Transverse colon (tissue), 4 donors: ENCODE measurements at regions not wholly inside any gene's neighbourhood (a gene's known extent, or its start where the extent isn't known, plus 50 kb on each side); places are given as distances from the start of the nearest gene placed in this dataset.

ENCODE experiments used
- DNase-seq: peaks from one replicate; pipeline ENCODE4 v3.0.0-alpha.2; 2019
- H3K27ac ChIP-seq, 4 donors: fragments of 200-600 bp; sonication (generic); 2 replicates each; pipeline ENCODE4 v1.5.1; 2016 to 2018; ENCODE audit warnings: inconsistent platforms in 4 of 4
- H3K27me3 ChIP-seq: fragments of 200-600 bp; sonication (generic); 2 replicates; pipeline ENCODE4 v1.5.1; 2017; ENCODE audit warnings: inconsistent platforms
- H3K36me3 ChIP-seq, 4 donors: fragments of 200-600 bp; sonication (generic); 2 replicates each; pipeline ENCODE4 v1.5.1; 2017 to 2019; ENCODE audit warnings: inconsistent platforms in 4 of 4
- H3K4me1 ChIP-seq, 4 donors: fragments of 200-600 bp; sonication (generic); 2 replicates each; pipeline ENCODE4 v1.5.1; 2017 to 2020; ENCODE audit warnings: inconsistent platforms in 4 of 4
- H3K4me3 ChIP-seq, 4 donors: fragments of 200-600 bp; sonication (generic); 1 replicate in 1 of 4; 2 replicates in 3 of 4; pipeline versions ENCODE4 v1.5.1 to v1.6.1; 2017 to 2019; ENCODE audit warnings: inconsistent platforms in 4 of 4
- H3K9me3 ChIP-seq, 2 donors: fragments of 200-600 bp; sonication (generic); 2 replicates each; pipeline ENCODE4 v1.5.1; 2017 to 2019; ENCODE audit warnings: inconsistent platforms in 2 of 2
- CTCF ChIP-seq, 5 experiments: fragments of 200-600 bp in 3 of 5; fragments of 450-650 bp in 2 of 5; sonication (generic) in 3 of 5; IDR thresholded peaks; 1 replicate in 2 of 5; 2 replicates in 3 of 5; pipeline ENCODE4 v1.5.1; 2016 to 2017; ENCODE audit warnings: antibody characterized with exemption in 5 of 5, inconsistent platforms in 3 of 5, mild to moderate bottlenecking in 2 of 5, moderate library complexity in 1 of 5
- EP300 ChIP-seq: sonication (generic); formaldehyde crosslinking; IDR thresholded peaks from one replicate; pipeline ENCODE4 v1.6.1; 2017; ENCODE audit warnings: antibody characterized with exemption, low read depth
- POLR2A ChIP-seq: fragments of 450-650 bp; IDR thresholded peaks from one replicate; pipeline ENCODE4 v1.6.1; 2016; ENCODE audit warnings: antibody characterized with exemption, mild to moderate bottlenecking, moderate library complexity
- POLR2AphosphoS5 ChIP-seq, 3 donors: sonication (generic); formaldehyde crosslinking; IDR thresholded peaks; one replicate each; pipeline ENCODE4 v1.6.1; 2016; ENCODE audit warnings: antibody characterized with exemption in 3 of 3
- WGBS, 2 donors: methylation state at CpG; one replicate each; pipeline ENCODE4 v1.1.5; 2018; ENCODE audit warnings: low coverage in 1 of 2; 5-methylcytosine and 5-hydroxymethylcytosine counted together
- in situ Hi-C, 4 donors: fragments of 200-750 bp; cut with MboI; loops; one replicate each; pipeline versions ENCODE4 v1.15.0 to v1.15.1; 2017; ENCODE audit warnings: low sequenced_read_pairs in 3 of 4, low pct_ligation_motif_present in 1 of 4, low pct_unique_long_range_greater_than_20kb in 1 of 4
- intact Hi-C: fragments of 100-400 bp; cut with DNase I; formaldehyde crosslinking; loops from one replicate; pipeline ENCODE4 v1.15.1; 2023; ENCODE audit warnings: low total_unique reads

- TF ChIP-seq EP300 = no peak
- TF ChIP-seq POLR2AphosphoS5 (IDR thresholded peaks at IDR 0.05) = no peak
- no peak for TF ChIP-seq POLR2A
- no peak for TF ChIP-seq CTCF (IDR thresholded peaks at IDR 0.05)
- intact Hi-C loops = no loop called here
- no peak for DNase-seq
- H3K9me3 ChIP-seq = no peaks in the 10 kb centered on the region
- H3K4me1 ChIP-seq = no peaks in the 10 kb centered on the region
- H3K27me3 ChIP-seq = no peaks in the 10 kb centered on the region
- H3K4me3 ChIP-seq = no peak overlapping the region
- in situ Hi-C loops = no loop called here
- H3K36me3 ChIP-seq = no peaks in the 10 kb centered on the region
- H3K27ac ChIP-seq = no peak overlapping the region
- 34 to 42% methylated on average over 2 of the region's 2 CpGs for WGBS, 2 donors
Observed at GRCh38 chr14:29236848-29237247, 470.3 kb downstream of the FOXG1 start.

- Histone ChIP-seq H3K9me3 (no peaks in the 10 kb centered on the region), H3K4me1 (no peaks in the 10 kb centered on the region), H3K36me3 (no peaks in the 10 kb centered on the region), H3K4me3 (no peak overlapping the region), H3K27ac (no peak overlapping the region), H3K27me3 (no peaks in the 10 kb centered on the region)
- no peak for TF ChIP-seq POLR2AphosphoS5 (IDR thresholded peaks at IDR 0.05)
- TF ChIP-seq EP300 = no peak
- no peak for TF ChIP-seq POLR2A
- TF ChIP-seq CTCF (IDR thresholded peaks at IDR 0.05) = no peak
- WGBS, 2 donors = 66 to 73% methylated on average over 3 of the region's 3 CpGs
- DNase-seq = no peak
- in situ Hi-C loops (no loop called here), intact Hi-C loops (no loop called here)
Observed at GRCh38 chr14:29240066-29240465, 473.5 kb downstream of the FOXG1 start.

- WGBS, 2 donors = 64 to 73% methylated on average over 6 of the region's 6 CpGs
- in situ Hi-C loops (no loop called here), intact Hi-C loops (no loop called here)
- H3K27ac ChIP-seq = no peak overlapping the region
- H3K9me3 ChIP-seq = no peaks in the 10 kb centered on the region
- no peaks in the 10 kb centered on the region for H3K4me1 ChIP-seq
- H3K4me3 ChIP-seq = no peak overlapping the region
- DNase-seq = no peak
- no peaks in the 10 kb centered on the region for H3K27me3 ChIP-seq
- TF ChIP-seq POLR2A = no peak
- no peak for TF ChIP-seq EP300
- TF ChIP-seq CTCF (IDR thresholded peaks at IDR 0.05) = no peak
- TF ChIP-seq POLR2AphosphoS5 (IDR thresholded peaks at IDR 0.05) = no peak
- no peaks in the 10 kb centered on the region for H3K36me3 ChIP-seq
Observed at GRCh38 chr14:29242755-29243754, 476.5 kb downstream of the FOXG1 start.

GRCh38 chr14:29255692-29256091 is 489.1 kb downstream of the FOXG1 start:
- intact Hi-C loops (no loop called here), in situ Hi-C loops (no loop called here)
- Histone ChIP-seq H3K27me3 (no peaks in the 10 kb centered on the region), H3K4me1 (no peaks in the 10 kb centered on the region), H3K4me3 (no peak overlapping the region), H3K9me3 (no peaks in the 10 kb centered on the region), H3K36me3 (no peaks in the 10 kb centered on the region), H3K27ac (no peak overlapping the region)
- DNase-seq = no peak
- 75 to 82% methylated on average over 1 of the region's 1 CpG for WGBS, 2 donors
- TF ChIP-seq CTCF (IDR thresholded peaks at IDR 0.05) (no peak), POLR2A (no peak), POLR2AphosphoS5 (IDR thresholded peaks at IDR 0.05) (no peak), EP300 (no peak)
